SJCRH30 (cell line): ENCODE measurements at regions not wholly inside any gene's neighbourhood (a gene's known extent, or its start where the extent isn't known, plus 50 kb on each side); places are given as distances from the start of the nearest gene placed in this dataset.
"Not testable (repeated sequence)": the region's sequence is repeated elsewhere in the genome, so short reads cannot be mapped to it uniquely, and the experiment has no call there.

Experiments used
- DNase-seq, 2 experiments: peaks; one replicate each; pipeline ENCODE4 v3.0.0-alpha.2; 2015 to 2020
- H3K27ac ChIP-seq: fragments of 250-450 bp; sonication (Bioruptor Pico); 2 replicates; pipeline ENCODE4 v1.5.1; 2020; ENCODE audit warnings: mild to moderate bottlenecking, moderate library complexity
- H3K27me3 ChIP-seq: fragments of 250-450 bp; sonication (Bioruptor Pico); 2 replicates; pipeline ENCODE4 v1.5.1; 2020; ENCODE audit warnings: mild to moderate bottlenecking, moderate library complexity
- H3K36me3 ChIP-seq: fragments of 250-450 bp; sonication (Bioruptor Pico); 2 replicates; pipeline ENCODE4 v1.5.1; 2020; ENCODE audit warnings: mild to moderate bottlenecking, moderate library complexity
- H3K4me1 ChIP-seq: fragments of 250-450 bp; sonication (Bioruptor Pico); 2 replicates; pipeline ENCODE4 v1.5.1; 2020; ENCODE audit warnings: mild to moderate bottlenecking, moderate library complexity
- H3K4me3 ChIP-seq: fragments of 250-450 bp; sonication (Bioruptor Pico); 2 replicates; pipeline ENCODE4 v1.5.1; 2020; ENCODE audit warnings: mild to moderate bottlenecking, moderate library complexity
- H3K9me3 ChIP-seq: fragments of 250-450 bp; sonication (Bioruptor Pico); replicated peaks from 2 replicates; pipeline ENCODE4 v1.5.1; 2020; ENCODE audit warnings: mild to moderate bottlenecking, moderate library complexity

GRCh38 chr15:45794712-45795439, 160.0 kb downstream of the SQOR start:
- Histone ChIP-seq H3K4me1 (peaks cover 22% of the 10 kb centered on the region), H3K9me3 (no peaks in the 10 kb centered on the region), H3K27ac (peak overlapping the region; percentile 75), H3K4me3 (no peak overlapping the region), H3K36me3 (no peaks in the 10 kb centered on the region), H3K27me3 (no peaks in the 10 kb centered on the region; the same call in 1 of the 2 replicates)
- DNase-seq, result peak; percentile 80

GRCh38 chr15:45795440-45796069, 160.7 kb downstream of the SQOR start:
- Histone ChIP-seq H3K36me3 (no peaks in the 10 kb centered on the region), H3K4me1 (peaks cover 22% of the 10 kb centered on the region), H3K27me3 (no peaks in the 10 kb centered on the region; the same call in 1 of the 2 replicates), H3K27ac (peak overlapping the region; percentile 75), H3K9me3 (no peaks in the 10 kb centered on the region), H3K4me3 (no peak overlapping the region)
- peak; percentile 68 to 85 for DNase-seq

DNA sequence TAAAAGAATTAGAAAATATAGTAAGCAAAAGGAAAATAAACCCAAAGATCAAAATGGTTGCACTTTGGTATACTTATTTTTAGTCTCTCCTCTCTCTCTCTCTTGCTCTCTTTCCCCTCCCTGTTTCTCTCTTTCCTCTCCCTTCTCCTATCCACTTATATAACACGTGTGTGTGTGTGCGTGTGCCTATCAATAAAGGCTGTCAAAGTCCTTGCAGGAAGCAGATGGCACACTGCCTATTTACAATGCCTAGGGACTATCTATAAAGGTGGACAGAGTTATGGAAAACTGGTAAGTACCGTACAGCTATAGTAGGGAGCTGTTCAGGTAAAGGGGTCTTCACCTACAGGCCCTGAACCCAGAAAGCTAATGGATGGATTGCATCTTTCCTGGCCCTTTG, 161.6 kb downstream of the SQOR start:
- Histone ChIP-seq H3K4me3 (no peak overlapping the region), H3K36me3 (no peaks in the 10 kb centered on the region), H3K27ac (no peak overlapping the region), H3K27me3 (no peaks in the 10 kb centered on the region; the same call in 1 of the 2 replicates), H3K9me3 (no peaks in the 10 kb centered on the region), H3K4me1 (peaks cover 22% of the 10 kb centered on the region)
- DNase-seq, result no peak

GRCh38 chr15:45799508-45799907, 164.7 kb downstream of the SQOR start:
- DNase-seq, result no peak
- H3K4me3 ChIP-seq, result no peak overlapping the region
- no peaks in the 10 kb centered on the region for H3K36me3 ChIP-seq
- H3K9me3 ChIP-seq, result no peaks in the 10 kb centered on the region
- H3K27ac ChIP-seq, result no peak overlapping the region
- H3K27me3 ChIP-seq, result no peaks in the 10 kb centered on the region; the same call in 1 of the 2 replicates
- H3K4me1 ChIP-seq, result peaks cover 15% of the 10 kb centered on the region

- Histone ChIP-seq H3K4me1 (no peaks in the 10 kb centered on the region), H3K9me3 (no peaks in the 10 kb centered on the region), H3K27ac (no peak overlapping the region), H3K27me3 (no peaks in the 10 kb centered on the region; the same call in 1 of the 2 replicates), H3K36me3 (no peaks in the 10 kb centered on the region), H3K4me3 (no peak overlapping the region)
- no peak for DNase-seq
These were observed 166.7 kb downstream of the SQOR start for GRCh38 chr15:45801543-45801942.

DNA sequence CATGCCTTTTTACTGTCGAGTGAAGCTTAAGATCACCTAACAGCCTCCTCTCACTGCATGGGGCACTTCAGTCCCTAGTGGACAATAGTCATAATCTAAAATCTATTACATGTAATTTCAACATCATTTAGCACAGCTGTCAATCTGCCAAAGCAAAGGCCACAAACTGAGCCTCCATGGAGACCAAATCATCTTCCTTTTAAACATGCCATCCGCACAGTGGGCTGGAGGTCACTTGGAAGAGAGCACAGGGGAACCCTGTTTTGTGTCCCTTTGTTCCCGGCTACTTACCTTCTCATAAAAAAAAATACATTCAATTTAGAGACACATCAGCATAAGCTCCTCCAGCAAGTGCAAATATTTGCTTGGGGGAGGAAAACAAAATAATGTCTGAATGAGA, 167.3 kb downstream of the SQOR start:
- Histone ChIP-seq H3K4me1 (no peaks in the 10 kb centered on the region), H3K36me3 (no peaks in the 10 kb centered on the region), H3K9me3 (no peaks in the 10 kb centered on the region), H3K4me3 (no peak overlapping the region), H3K27me3 (no peaks in the 10 kb centered on the region; the same call in 1 of the 2 replicates), H3K27ac (no peak overlapping the region)
- DNase-seq, result no peak

GRCh38 chr15:45804028-45804427, 169.2 kb downstream of the SQOR start:
- Histone ChIP-seq H3K27ac (no peak overlapping the region), H3K27me3 (no peaks in the 10 kb centered on the region; the same call in 1 of the 2 replicates), H3K4me1 (no peaks in the 10 kb centered on the region), H3K4me3 (no peak overlapping the region), H3K36me3 (no peaks in the 10 kb centered on the region), H3K9me3 (no peaks in the 10 kb centered on the region)
- no peak for DNase-seq

GRCh38 chr15:45810201-45810600, 175.4 kb downstream of the SQOR start:
- DNase-seq, result no peak

DNA sequence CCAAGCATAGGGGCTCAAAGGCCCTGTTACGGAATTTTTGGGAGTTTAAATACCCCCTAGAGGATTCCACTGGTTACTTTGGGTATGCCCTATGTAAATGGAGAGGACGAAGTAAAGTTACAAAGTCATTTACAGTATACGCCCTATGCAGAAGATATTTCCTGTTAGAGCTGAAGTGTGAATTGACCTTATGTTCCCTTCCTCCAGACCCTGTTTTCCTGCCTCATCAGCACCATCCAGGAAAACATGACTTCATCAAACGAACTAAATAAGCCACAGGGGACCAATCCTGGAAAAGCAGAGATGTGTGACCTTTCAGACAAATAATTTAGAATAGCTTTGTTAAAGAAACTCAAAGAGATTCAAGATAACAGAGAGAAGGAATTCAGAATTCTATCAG, 177.4 kb downstream of the SQOR start:
- no peaks in the 10 kb centered on the region for H3K4me1 ChIP-seq
- no peaks in the 10 kb centered on the region for H3K36me3 ChIP-seq
- H3K27me3 ChIP-seq, result peaks cover 4% of the 10 kb centered on the region; the same call in 1 of the 2 replicates
- no peaks in the 10 kb centered on the region for H3K9me3 ChIP-seq
- no peak overlapping the region for H3K27ac ChIP-seq
- no peak for DNase-seq
- H3K4me3 ChIP-seq, result no peak overlapping the region

More at GRCh38 chr15:45810201-45810600, 175.4 kb downstream of the SQOR start:
- no peaks in the 10 kb centered on the region for H3K36me3 ChIP-seq
- no peaks in the 10 kb centered on the region for H3K4me1 ChIP-seq
- no peak overlapping the region for H3K4me3 ChIP-seq
- no peak overlapping the region for H3K27ac ChIP-seq
- no peaks in the 10 kb centered on the region for H3K9me3 ChIP-seq
- peaks cover 4% of the 10 kb centered on the region; the same call in 1 of the 2 replicates for H3K27me3 ChIP-seq

GRCh38 chr15:45817578-45817977, 182.7 kb downstream of the SQOR start:
- H3K27me3 ChIP-seq, result not testable (repeated sequence)

GRCh38 chr15:45821390-45821789, 186.6 kb downstream of the SQOR start:
- no peak overlapping the region for H3K27ac ChIP-seq
- H3K9me3 ChIP-seq, result 0 out of 2 replicates have a peak, but pooled peaks cover 6% of the 10 kb centered on the region
- peak; percentile 4 to 9 for DNase-seq
- no peak overlapping the region for H3K4me3 ChIP-seq
- H3K36me3 ChIP-seq, result no peaks in the 10 kb centered on the region
- H3K4me1 ChIP-seq, result no peaks in the 10 kb centered on the region
- no peaks in the 10 kb centered on the region for H3K27me3 ChIP-seq

More at GRCh38 chr15:45817578-45817977, 182.7 kb downstream of the SQOR start:
- not testable (repeated sequence) for H3K4me1 ChIP-seq, H3K36me3 ChIP-seq, H3K4me3 ChIP-seq, DNase-seq, H3K27ac ChIP-seq, H3K9me3 ChIP-seq

DNA sequence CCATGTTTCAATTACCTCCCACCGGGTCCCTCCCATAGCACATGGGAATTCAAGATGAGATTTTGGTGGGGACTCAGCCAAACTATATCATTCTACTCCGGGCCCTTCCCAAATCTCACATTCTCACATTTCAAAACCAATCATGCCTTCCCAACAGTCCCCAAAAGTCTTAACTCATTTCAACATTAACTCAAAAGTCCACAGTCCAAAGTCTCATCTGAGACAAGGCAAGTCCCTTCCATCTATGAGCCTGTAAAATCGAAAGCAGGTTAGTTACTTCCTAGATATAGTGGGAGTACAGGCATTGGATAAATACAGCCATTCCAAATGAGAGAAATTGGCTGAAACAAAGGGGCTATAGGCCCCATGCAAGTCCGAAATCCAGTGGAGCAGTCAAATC, 188.1 kb downstream of the SQOR start:
- DNase-seq, H3K4me3 ChIP-seq, H3K4me1 ChIP-seq, H3K36me3 ChIP-seq, H3K27me3 ChIP-seq, H3K27ac ChIP-seq, H3K9me3 ChIP-seq: not testable (repeated sequence)

GRCh38 chr15:45827275-45827674, 192.4 kb downstream of the SQOR start:
- no peak for DNase-seq
- Histone ChIP-seq H3K4me3 (no peak overlapping the region), H3K36me3 (no peaks in the 10 kb centered on the region)

GRCh38 chr15:45827766-45828165, 192.9 kb downstream of the SQOR start:
- DNase-seq, result no peak

More at GRCh38 chr15:45827275-45827674, 192.4 kb downstream of the SQOR start:
- Histone ChIP-seq H3K4me1 (peaks cover 10% of the 10 kb centered on the region; the same call in 1 of the 2 replicates), H3K27me3 (no peaks in the 10 kb centered on the region), H3K27ac (no peak overlapping the region), H3K9me3 (no peaks in the 10 kb centered on the region)

More at GRCh38 chr15:45827766-45828165, 192.9 kb downstream of the SQOR start:
- Histone ChIP-seq H3K36me3 (no peaks in the 10 kb centered on the region), H3K27me3 (no peaks in the 10 kb centered on the region), H3K27ac (no peak overlapping the region), H3K4me1 (peaks cover 10% of the 10 kb centered on the region; the same call in 1 of the 2 replicates), H3K9me3 (no peaks in the 10 kb centered on the region), H3K4me3 (no peak overlapping the region)
